Pancreas (tissue), 10 donors: ENCODE measurements at regions not wholly inside any gene's neighbourhood (a gene's known extent, or its start where the extent isn't known, plus 50 kb on each side); places are given as distances from the start of the nearest gene placed in this dataset.

ENCODE experiments used
- ATAC-seq, 4 donors: fragments of 200-7000 bp; cut with Tn5 transposase; one replicate each; pipeline versions ENCODE4 v1.8.0 to v1.9.1; 2020; ENCODE audit warnings: mild to moderate bottlenecking in 4 of 4, moderate library complexity in 4 of 4
- DNase-seq, 6 donors: peaks; one replicate each; pipeline ENCODE4 v3.0.0-alpha.2; 2020
- FAIRE-seq: peaks from 2 replicates; lab custom pipeline; 2012; peaks lifted over from hg19 to GRCh38; lab: Jason Lieb, UNC
- H3K27ac ChIP-seq, 4 donors: fragments of 200-600 bp; sonication (generic); 1 replicate in 3 of 4; 2 replicates in 1 of 4; pipeline versions ENCODE4 v1.5.0 to v1.8.0; 2020
- H3K27me3 ChIP-seq, 4 donors: fragments of 200-600 bp; one replicate each; pipeline ENCODE4 v1.8.0; 2021
- H3K36me3 ChIP-seq, 3 donors: fragments of 200-600 bp; sonication (generic) in 1 of 3; one replicate each; pipeline versions ENCODE4 v1.5.0 to v1.8.0; 2020 to 2021
- H3K4me1 ChIP-seq, 3 donors: fragments of 200-600 bp; one replicate each; pipeline ENCODE4 v1.8.0; 2021
- H3K4me3 ChIP-seq, 4 donors: fragments of 200-600 bp; sonication (generic) in 2 of 4; one replicate each; pipeline versions ENCODE4 v1.5.0 to v1.8.0; 2020 to 2021
- H3K9me3 ChIP-seq, 4 donors: fragments of 200-600 bp; one replicate each; pipeline ENCODE4 v1.8.0; 2021
- CTCF ChIP-seq, 4 donors: fragments of 200-600 bp; sonication (generic) in 3 of 4; IDR thresholded peaks; one replicate each; pipeline versions ENCODE4 v1.5.0 to v1.8.0; 2021; ENCODE audit warnings: antibody characterized with exemption in 4 of 4
- WGBS, 2 donors: extraction: QIAGEN DNeasy Blood & Tissue Kit; methylation state at CpG; one replicate each; pipeline ENCODE4 v1.1.7; 2013; 5-methylcytosine and 5-hydroxymethylcytosine counted together
- intact Hi-C, 3 donors: fragments of 100-400 bp; cut with DNase I; formaldehyde crosslinking; loops; one replicate each; pipeline versions ENCODE4 v1.11.1 to v1.14.2; 2022
- donor health status: healthy with polysubstance abuse.
- donor health status: DM: no; HTN: no; CAD: no; lungs with moderate emphysema.
- donor health status: DM: no; HTN: no; CAD: no.
- donor health status: control.
- donor health status: control.
- donor health status: Bipolar disorder and iron deficiency.
- donor health status: DM: yes; HTN: yes; CAD: no.
- donor health status: DM: no; HTN: no; CAD: no.
- donor health status: DM: no; HTN: no; CAD: no.
- donor health status: DM: yes; HTN: yes; CAD: no.

DNA sequence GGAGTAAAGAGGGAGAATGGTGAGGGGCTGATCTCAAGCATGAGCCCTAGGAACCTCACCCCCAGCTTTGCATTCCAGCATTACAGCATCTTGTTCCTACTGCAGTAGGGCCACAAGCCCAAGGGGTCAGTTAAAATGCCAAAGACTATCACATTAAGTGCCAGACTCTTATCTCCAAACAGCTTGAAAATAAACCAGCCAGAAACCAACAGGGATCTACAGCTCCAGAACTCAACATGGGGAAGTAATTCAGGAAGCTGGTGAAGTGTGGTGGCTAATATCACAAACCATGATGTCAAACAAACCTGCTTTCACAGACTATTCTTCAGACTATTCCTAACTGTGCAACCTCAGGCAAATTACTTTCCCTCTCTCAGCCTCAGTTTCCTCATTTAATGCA is 278.3 kb downstream of the TNS1 start:
- no peaks in the 10 kb centered on the region for H3K36me3 ChIP-seq
- TF ChIP-seq CTCF (IDR thresholded peaks at IDR 0.05) = no peak
- no peaks in the 10 kb centered on the region for H3K4me1 ChIP-seq
- no peaks in the 10 kb centered on the region for H3K9me3 ChIP-seq
- intact Hi-C loops = no loop called here
- no peak overlapping the region for H3K27ac ChIP-seq
- H3K27me3 ChIP-seq = no peaks in the 10 kb centered on the region
- FAIRE-seq (no peak), ATAC-seq (no peak), DNase-seq (no peak)
- H3K4me3 ChIP-seq = no peak overlapping the region

DNA sequence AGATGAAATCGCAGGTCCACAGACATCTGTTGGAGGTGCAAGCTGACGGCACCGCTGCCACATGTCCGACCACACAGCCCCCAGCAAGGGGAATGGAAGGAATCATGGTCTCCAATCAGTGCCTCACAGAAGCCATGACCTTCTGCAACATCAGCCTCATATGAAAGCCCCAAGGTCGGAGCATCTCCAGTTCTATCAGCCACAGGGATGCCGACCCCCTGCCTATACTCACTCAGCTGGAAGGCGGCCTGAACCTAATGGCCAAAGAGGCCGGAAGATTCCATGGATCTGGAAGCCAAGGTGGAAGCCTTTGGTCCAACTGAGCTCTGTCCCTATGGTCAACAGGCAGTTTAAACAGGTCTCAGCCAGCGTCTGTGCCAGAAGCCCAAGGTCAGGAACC is 278.8 kb downstream of the TNS1 start:
- no peak for FAIRE-seq
- Histone ChIP-seq H3K36me3 (no peaks in the 10 kb centered on the region), H3K27me3 (no peaks in the 10 kb centered on the region), H3K9me3 (no peaks in the 10 kb centered on the region), H3K4me3 (no peak overlapping the region), H3K27ac (no peak overlapping the region), H3K4me1 (no peaks in the 10 kb centered on the region)
- no peak for DNase-seq
- ATAC-seq = no peak
- TF ChIP-seq CTCF (IDR thresholded peaks at IDR 0.05) = no peak
- WGBS, 2 donors = 92 to 95% methylated on average over 9 of the region's 9 CpGs
- intact Hi-C loops = no loop called here

DNA sequence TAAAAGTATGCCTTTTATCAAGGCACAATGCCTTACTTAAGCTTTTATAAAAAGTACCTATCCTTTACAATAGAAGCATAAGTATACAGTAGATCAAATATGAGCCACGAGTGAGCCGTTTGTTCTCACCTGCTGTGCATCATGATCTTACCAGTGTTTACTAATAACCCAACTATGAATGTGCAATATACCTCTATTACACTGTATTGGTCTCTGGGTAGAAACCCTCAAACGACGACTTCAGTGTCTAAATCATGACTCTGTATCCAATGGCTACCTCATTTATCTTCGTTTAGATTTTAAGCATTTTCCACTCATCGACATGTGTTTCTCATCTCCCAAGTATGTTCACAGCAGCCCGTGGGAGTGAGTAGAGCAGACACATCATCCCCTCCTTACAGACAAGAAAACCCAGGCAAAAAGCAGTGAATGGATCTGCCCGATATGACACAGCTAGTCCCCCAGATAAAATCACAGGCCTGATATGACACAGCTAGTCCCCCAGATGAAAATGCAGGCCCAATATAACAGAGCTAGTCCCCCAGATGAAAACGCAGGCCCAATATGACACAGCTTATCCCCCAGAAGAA is 279.8 kb downstream of the TNS1 start:
- no peak for ATAC-seq
- no peaks in the 10 kb centered on the region for H3K27me3 ChIP-seq

GRCh38 chr2:217717646-217718045 is 285.1 kb downstream of the TNS1 start:
- Histone ChIP-seq H3K9me3 (no peaks in the 10 kb centered on the region), H3K36me3 (no peaks in the 10 kb centered on the region), H3K4me3 (no peak overlapping the region), H3K27me3 (no peaks in the 10 kb centered on the region), H3K4me1 (no peaks in the 10 kb centered on the region), H3K27ac (no peak overlapping the region)
- DNase-seq (no peak), FAIRE-seq (no peak), ATAC-seq (no peak)
- TF ChIP-seq CTCF (IDR thresholded peaks at IDR 0.05) = no peak
- 87 to 90% methylated on average over 10 of the region's 10 CpGs for whole genome bisulfite sequencing, 2 donors
- intact Hi-C loops = loop anchor here in 1 of 3 donors (10.0 kb wide), 1 partner anchor 1023 kb away; the partner anchor contains the start of gene IGFBP5

More for the DNA sequence above, 279.8 kb downstream of the TNS1 start:
- DNase-seq (no peak), FAIRE-seq (no peak)
- H3K27ac ChIP-seq = no peak overlapping the region
- H3K4me3 ChIP-seq = no peak overlapping the region
- no peaks in the 10 kb centered on the region for H3K4me1 ChIP-seq
- no peak for TF ChIP-seq CTCF (IDR thresholded peaks at IDR 0.05)
- no peaks in the 10 kb centered on the region for H3K9me3 ChIP-seq
- intact Hi-C loops = no loop called here
- WGBS, 2 donors = 85 to 88% methylated on average over 9 of the region's 9 CpGs
- no peaks in the 10 kb centered on the region for H3K36me3 ChIP-seq

DNA sequence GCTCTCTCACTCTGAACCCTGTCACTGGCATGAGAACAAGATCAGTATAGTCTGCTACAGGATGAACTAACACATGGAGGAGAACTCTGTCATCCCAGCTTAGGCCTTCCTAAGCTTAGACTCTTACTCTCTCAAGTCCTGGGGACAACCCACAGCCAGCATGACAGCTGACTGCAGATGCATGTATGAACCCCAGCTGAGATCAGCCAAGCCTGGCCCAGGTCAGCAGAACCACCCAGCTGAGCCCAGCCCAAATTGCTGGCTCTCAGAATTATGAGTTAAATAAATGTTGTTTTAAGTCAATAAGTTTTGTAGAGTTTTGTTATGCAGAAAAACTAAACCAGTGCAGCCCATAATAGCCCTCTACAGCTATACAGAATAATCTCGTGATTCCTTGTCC is 287.3 kb downstream of the TNS1 start:
- intact Hi-C loops = loop anchor here in 1 of 3 donors (10.0 kb wide), 1 partner anchor 1021 kb away; the partner anchor contains the start of gene IGFBP5
- DNase-seq (no peak), ATAC-seq (no peak), FAIRE-seq (no peak)
- Histone ChIP-seq H3K36me3 (no peaks in the 10 kb centered on the region), H3K4me3 (no peak overlapping the region), H3K27ac (no peak overlapping the region), H3K4me1 (no peaks in the 10 kb centered on the region), H3K9me3 (no peaks in the 10 kb centered on the region), H3K27me3 (no peaks in the 10 kb centered on the region)
- no peak for TF ChIP-seq CTCF (IDR thresholded peaks at IDR 0.05)
- 86 to 100% methylated on average over 1 of the region's 1 CpG for WGBS, 2 donors
